Astrocyte (in vitro differentiated cells and primary cell): ENCODE measurements at regions not wholly inside any gene's neighbourhood (a gene's known extent, or its start where the extent isn't known, plus 50 kb on each side); places are given as distances from the start of the nearest gene placed in this dataset.

ENCODE experiments used
- CTCF ChIP-seq: IDR thresholded peaks from 2 replicates; pipeline ENCODE4 v1.5.1; 2011; ENCODE audit warnings: low read depth, mild to moderate bottlenecking, inconsistent platforms, low read length, moderate library complexity; ENCODE audit not compliant: insufficient read depth
- EZH2 ChIP-seq: IDR thresholded peaks from 2 replicates; pipeline ENCODE4 v1.6.1; 2012; ENCODE audit warnings: mild to moderate bottlenecking, low read length, inconsistent platforms; ENCODE audit not compliant: insufficient read depth

GRCh38 chr5:162496100-162496808, 428.7 kb downstream of the GABRG2 start:
- TF ChIP-seq CTCF (no peak), EZH2 (no peak)
